Choroid plexus epithelial cell (primary cell): ENCODE measurements at regions not wholly inside any gene's neighbourhood (a gene's known extent, or its start where the extent isn't known, plus 50 kb on each side); places are given as distances from the start of the nearest gene placed in this dataset.

Experiments used
- DNase-seq: peaks from one replicate; pipeline ENCODE4 v3.0.0-alpha.2; 2010; ENCODE audit warnings: low read depth
- H3K4me3 ChIP-seq: 2 replicates; pipeline ENCODE4 v1.5.1; 2011; ENCODE audit warnings: low read depth, mild to moderate bottlenecking, control low read depth, low read length, moderate library complexity
- CTCF ChIP-seq: conservative IDR thresholded peaks from 2 replicates; pipeline ENCODE4 v1.5.1; 2011; ENCODE audit warnings: low read depth, mild to moderate bottlenecking, control low read depth, inconsistent platforms, low read length, moderate library complexity

- TF ChIP-seq CTCF, result no peak
- DNase-seq, result no peak
- H3K4me3 ChIP-seq, result no peak overlapping the region
Observed at GRCh38 chr2:217314021-217314460, 454.2 kb upstream of the TNP1 start.

GRCh38 chr2:217313386-217313785 is 453.5 kb upstream of the TNP1 start:
- TF ChIP-seq CTCF, result no peak
- no peak overlapping the region for H3K4me3 ChIP-seq
- no peak for DNase-seq

GRCh38 chr2:217309056-217309455 is 449.2 kb upstream of the TNP1 start:
- TF ChIP-seq CTCF, result no peak
- no peak overlapping the region for H3K4me3 ChIP-seq
- DNase-seq, result no peak

- H3K4me3 ChIP-seq, result no peak overlapping the region
- peak; percentile 34 for DNase-seq
- no peak for TF ChIP-seq CTCF
Observed at GRCh38 chr2:217307023-217307422, 447.2 kb upstream of the TNP1 start.

GRCh38 chr2:217305882-217306281 is 446.0 kb upstream of the TNP1 start:
- DNase-seq, result no peak
- TF ChIP-seq CTCF, result no peak
- H3K4me3 ChIP-seq, result no peak overlapping the region

GRCh38 chr2:217304582-217304981 is 444.7 kb upstream of the TNP1 start:
- H3K4me3 ChIP-seq, result no peak overlapping the region
- no peak for DNase-seq
- no peak for TF ChIP-seq CTCF

- H3K4me3 ChIP-seq, result no peak overlapping the region
- no peak for DNase-seq
- TF ChIP-seq CTCF, result no peak
Observed at GRCh38 chr2:217302856-217303255, 443.0 kb upstream of the TNP1 start.
